ENCODE measurements at regions not wholly inside any gene's neighbourhood (a gene's known extent, or its start where the extent isn't known, plus 50 kb on each side); places are given as distances from the start of the nearest gene placed in this dataset.

DNA sequence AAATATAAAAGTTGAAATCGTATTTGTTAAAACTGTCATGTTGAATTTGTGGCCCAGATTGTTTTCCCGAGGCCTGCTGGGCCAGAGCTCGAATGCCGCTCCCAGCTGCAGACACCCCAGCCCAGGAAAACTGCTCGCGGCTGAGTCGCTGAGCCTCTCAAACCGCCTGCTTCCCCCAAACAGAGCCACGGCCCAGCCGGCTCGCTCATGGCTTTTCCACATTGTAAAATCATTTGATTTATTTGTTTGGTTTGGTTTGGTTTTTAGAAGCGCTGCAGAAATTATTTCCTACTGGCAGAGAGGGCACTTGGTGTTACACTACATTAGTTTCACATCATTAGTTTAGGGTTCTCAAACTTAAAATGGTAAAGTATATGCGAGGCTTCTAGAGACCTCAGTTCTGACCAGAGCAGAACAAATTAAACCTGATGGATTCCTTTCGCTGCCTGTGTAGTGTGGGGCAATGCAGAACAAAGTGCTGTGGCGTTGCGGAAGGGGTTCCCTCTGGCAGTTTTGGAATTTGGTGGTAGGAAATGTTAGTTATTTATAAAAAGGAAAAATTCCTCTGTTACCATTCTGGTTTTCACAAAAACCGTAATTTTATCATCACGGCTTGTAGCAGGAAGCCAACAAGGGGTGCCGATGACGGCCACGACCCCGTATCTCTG is 156.5 kb upstream of the PITX1 start:
- TF ChIP-seq EZH2phosphoT487 (IDR thresholded peaks at IDR 0.05; ENCODE audit: insufficient read depth, low read depth) (no peak), EZH2 (IDR thresholded peaks at IDR 0.05; ENCODE audit: insufficient read depth, poor library complexity, severe bottlenecking) (no peak)
